Liver (tissue), 8 donors: ENCODE measurements at regions not wholly inside any gene's neighbourhood (a gene's known extent, or its start where the extent isn't known, plus 50 kb on each side); places are given as distances from the start of the nearest gene placed in this dataset.

Source experiments
- DNase-seq: peaks from one replicate; pipeline ENCODE4 v3.0.0-alpha.2; 2017; ENCODE audit warnings: low spot score
- H3K27ac ChIP-seq, 2 donors: one replicate each; pipeline ENCODE4 v1.7.0; 2013; ENCODE audit warnings: inconsistent platforms in 2 of 2, low read length in 2 of 2, control low read depth in 1 of 2, low read depth in 1 of 2, mild to moderate bottlenecking in 1 of 2
- H3K27me3 ChIP-seq, 4 donors: one replicate each; pipeline versions ENCODE4 v1.6.1 to v1.7.0; 2013; ENCODE audit warnings: low read length in 3 of 4, inconsistent platforms in 1 of 4, mild to moderate bottlenecking in 1 of 4, moderate library complexity in 1 of 4; ENCODE audit not compliant: control insufficient read depth in 4 of 4, insufficient read depth in 4 of 4
- H3K36me3 ChIP-seq, 4 donors: one replicate each; pipeline versions ENCODE4 v1.6.1 to v1.7.0; 2013; ENCODE audit warnings: low read length in 3 of 4, mild to moderate bottlenecking in 3 of 4, low read depth in 1 of 4, moderate library complexity in 1 of 4; ENCODE audit not compliant: control insufficient read depth in 4 of 4, insufficient read depth in 3 of 4
- H3K4me1 ChIP-seq, 4 donors: one replicate each; pipeline versions ENCODE4 v1.6.1 to v1.7.0; 2013; ENCODE audit warnings: low read length in 3 of 4, mild to moderate bottlenecking in 3 of 4, moderate library complexity in 1 of 4; ENCODE audit not compliant: control insufficient read depth in 4 of 4, insufficient read depth in 4 of 4
- H3K4me3 ChIP-seq, 3 donors: one replicate each; pipeline versions ENCODE4 v1.6.1 to v1.7.0; 2013; ENCODE audit warnings: low read length in 3 of 3, control low read depth in 1 of 3, low read depth in 1 of 3, mild to moderate bottlenecking in 1 of 3
- H3K9ac ChIP-seq, 2 donors: one replicate each; pipeline ENCODE4 v1.7.0; 2013; ENCODE audit warnings: low read length in 2 of 2, mild to moderate bottlenecking in 2 of 2, moderate library complexity in 2 of 2, control low read depth in 1 of 2, low read depth in 1 of 2
- H3K9me3 ChIP-seq, 4 donors: one replicate each; pipeline versions ENCODE4 v1.6.1 to v1.7.0; 2013; ENCODE audit warnings: low read length in 3 of 4; ENCODE audit not compliant: control insufficient read depth in 4 of 4
- ATF3 ChIP-seq: IDR thresholded peaks from 2 replicates; pipeline ENCODE4 v1.6.1; 2016; ENCODE audit warnings: antibody characterized with exemption
- CTCF ChIP-seq: fragments of 150-350 bp; IDR thresholded peaks from 2 replicates; pipeline ENCODE4 v1.5.1; 2017; ENCODE audit warnings: improper control_type of control experiment, low read depth, low read length; ENCODE audit not compliant: missing input control
- EGR1 ChIP-seq, 2 donors: IDR thresholded peaks; 2 replicates each; pipeline ENCODE4 v1.6.1; 2016 to 2018; ENCODE audit warnings: antibody characterized with exemption in 2 of 2, low read depth in 2 of 2
- FOXA1 ChIP-seq: IDR thresholded peaks from 2 replicates; pipeline ENCODE4 v1.6.1; 2016; ENCODE audit warnings: antibody characterized with exemption
- FOXA2 ChIP-seq: IDR thresholded peaks from 2 replicates; pipeline ENCODE4 v1.6.1; 2016; ENCODE audit warnings: antibody characterized with exemption
- GABPA ChIP-seq, 2 donors: IDR thresholded peaks in 1 of 2; conservative IDR thresholded peaks in 1 of 2; 2 replicates each; pipeline ENCODE4 v1.6.1; 2016; ENCODE audit warnings: antibody characterized with exemption in 2 of 2, mild to moderate bottlenecking in 1 of 2, moderate library complexity in 1 of 2
- MAX ChIP-seq: IDR thresholded peaks from 2 replicates; pipeline ENCODE4 v1.6.1; 2016; ENCODE audit warnings: antibody characterized with exemption
- REST ChIP-seq: IDR thresholded peaks from 2 replicates; pipeline ENCODE4 v1.6.1; 2016; ENCODE audit warnings: antibody characterized with exemption, mild to moderate bottlenecking
- SP1 ChIP-seq: IDR thresholded peaks from 2 replicates; pipeline ENCODE4 v1.6.1; 2018; ENCODE audit warnings: antibody characterized with exemption, mild to moderate bottlenecking
- TAF1 ChIP-seq: conservative IDR thresholded peaks from 2 replicates; pipeline ENCODE4 v1.6.1; 2016; ENCODE audit warnings: antibody characterized with exemption, mild to moderate bottlenecking
- YY1 ChIP-seq: IDR thresholded peaks from 2 replicates; pipeline ENCODE4 v1.6.1; 2016; ENCODE audit warnings: antibody characterized with exemption, mild to moderate bottlenecking
- ZBTB33 ChIP-seq: IDR thresholded peaks from 2 replicates; pipeline ENCODE4 v1.6.1; 2016; ENCODE audit warnings: antibody characterized with exemption
- WGBS: extraction: QIAGEN DNeasy Blood & Tissue Kit; methylation state at CpG from one replicate; pipeline ENCODE4 v1.1.7; 2013; 5-methylcytosine and 5-hydroxymethylcytosine counted together
- donor health status: healthy.
- donor health status: healthy.
- donor health status: healthy.
- donor health status: healthy.
- donor health status: healthy.

GRCh38 chr7:36085096-36085495 lies 68.0 kb upstream of the EEPD1 start:
- Histone ChIP-seq H3K9ac (no peak overlapping the region), H3K36me3 (no peaks in the 10 kb centered on the region), H3K9me3 (no peaks in the 10 kb centered on the region), H3K4me3 (no peak overlapping the region), H3K4me1 (peaks cover 0 to 2% (median 0%) of the 10 kb centered on the region in 4 donors), H3K27me3 (no peaks in the 10 kb centered on the region), H3K27ac (no peak overlapping the region)
- TF ChIP-seq REST (no peak), TAF1 (no peak), EGR1 (IDR thresholded peaks at IDR 0.05; ENCODE audit: low read depth in 2 of 2) (no peak), FOXA2 (no peak), ATF3 (no peak), GABPA (IDR thresholded peaks at IDR 0.05 in 1 of 2, conservative IDR thresholded peaks at IDR 0.05 in 1 of 2) (no peak), FOXA1 (no peak)
- 94% methylated on average over 16 of the region's 16 CpGs for WGBS
- no peak for DNase-seq

- Histone ChIP-seq H3K27me3 (no peaks in the 10 kb centered on the region), H3K9me3 (no peaks in the 10 kb centered on the region), H3K9ac (no peak overlapping the region), H3K27ac (no peak overlapping the region), H3K4me3 (no peak overlapping the region), H3K4me1 (peaks cover 0 to 2% (median 0%) of the 10 kb centered on the region in 4 donors), H3K36me3 (no peaks in the 10 kb centered on the region)
- DNase-seq = no peak
- TF ChIP-seq ZBTB33 (no peak), CTCF (no peak), FOXA1 (no peak), MAX (no peak), TAF1 (no peak), SP1 (no peak), YY1 (no peak), FOXA2 (no peak)
Measured at GRCh38 chr7:36086571-36086970, 66.5 kb upstream of the EEPD1 start.
